SK-N-SH (cell line): ENCODE measurements at regions not wholly inside any gene's neighbourhood (a gene's known extent, or its start where the extent isn't known, plus 50 kb on each side); places are given as distances from the start of the nearest gene placed in this dataset.

Experiments
- CTCF ChIA-PET: fragments of 300-600, 350-600 bp; formaldehyde crosslinking; extraction: SDS; loops from one replicate; lab custom pipeline; 2021; lab: Yijun Ruan, JAX
- POLR2A ChIA-PET: fragments of 350-600 bp; sonication (Branson Sonifier 250); formaldehyde crosslinking; extraction: SDS; loops from one replicate; lab custom pipeline; 2020; ENCODE audit warnings: antibody characterized with exemption, inconsistent platforms; lab: Yijun Ruan, JAX
- DNase-seq: peaks from one replicate; pipeline ENCODE4 v3.0.0; 2012
- H2AFZ ChIP-seq: fragments of 200-600 bp; sonication (generic); 2 replicates; pipeline ENCODE4 v1.8.1; 2016; ENCODE audit warnings: antibody characterized with exemption, mild to moderate bottlenecking, low read depth
- H3F3A ChIP-seq: fragments of 200-600 bp; sonication (generic); replicated peaks from 2 replicates; pipeline ENCODE3; 2016; ENCODE audit warnings: antibody characterized with exemption, mild to moderate bottlenecking; ENCODE audit not compliant: insufficient read depth
- H3K27ac ChIP-seq, 2 experiments: fragments of 200-500 bp in 1 of 2; fragments of 200-600 bp in 1 of 2; sonication (Bioruptor generic) in 1 of 2; sonication (generic), shearing (Covaris generic) in 1 of 2; 2 replicates each; pipeline versions ENCODE4 v1.5.1 to v1.6.1; 2014 to 2016; ENCODE audit warnings: low read depth in 2 of 2, inconsistent platforms in 1 of 2, low read length in 1 of 2, mild to moderate bottlenecking in 1 of 2, mixed read lengths in 1 of 2
- H3K27me3 ChIP-seq: fragments of 200-600 bp; sonication (generic), shearing (Covaris generic); 2 replicates; pipeline ENCODE4 v1.6.1; 2016; ENCODE audit warnings: mixed run types; ENCODE audit not compliant: insufficient read depth
- H3K36me3 ChIP-seq, 2 experiments: fragments of 200-500 bp in 1 of 2; fragments of 200-600 bp in 1 of 2; sonication (Bioruptor generic) in 1 of 2; sonication (generic) in 1 of 2; replicated peaks in 1 of 2; 2 replicates each; pipeline versions ENCODE3 to v1.5.1; 2014 to 2016; ENCODE audit warnings: low read length in 1 of 2, mild to moderate bottlenecking in 1 of 2; ENCODE audit not compliant: insufficient read depth in 2 of 2, control insufficient read depth in 1 of 2
- H3K4me1 ChIP-seq, 2 experiments: fragments of 200-500 bp in 1 of 2; fragments of 200-600 bp in 1 of 2; sonication (Bioruptor generic) in 1 of 2; sonication (generic), shearing (Covaris generic) in 1 of 2; 2 replicates each; pipeline versions ENCODE4 v1.5.1 to v1.6.1; 2014 to 2016; ENCODE audit warnings: low read depth in 1 of 2, low read length in 1 of 2, mixed run types in 1 of 2; ENCODE audit not compliant: insufficient read depth in 2 of 2, control insufficient read depth in 1 of 2
- H3K4me2 ChIP-seq: fragments of 200-600 bp; sonication (generic), shearing (Covaris generic); 2 replicates; pipeline ENCODE4 v1.6.1; 2017; ENCODE audit warnings: mixed run types
- H3K4me3 ChIP-seq, 2 experiments: fragments of 200-500 bp in 1 of 2; fragments of 200-600 bp in 1 of 2; sonication (Bioruptor generic) in 1 of 2; sonication (generic), shearing (Covaris generic) in 1 of 2; 2 replicates each; pipeline versions ENCODE4 v1.5.1 to v1.8.1; 2014 to 2016; ENCODE audit warnings: low read depth in 2 of 2, inconsistent platforms in 1 of 2, low read length in 1 of 2, mild to moderate bottlenecking in 1 of 2, mixed read lengths in 1 of 2, moderate library complexity in 1 of 2
- H3K79me2 ChIP-seq: fragments of 200-600 bp; sonication (generic); 2 replicates; pipeline ENCODE4 v1.8.1; 2017; ENCODE audit warnings: mild to moderate bottlenecking; ENCODE audit not compliant: insufficient read depth
- H3K9ac ChIP-seq: fragments of 200-600 bp; sonication (generic); 2 replicates; pipeline ENCODE4 v1.6.1; 2017; ENCODE audit warnings: mixed run types
- H3K9me2 ChIP-seq: fragments of 200-600 bp; sonication (generic); 2 replicates; pipeline ENCODE4 v1.6.1; 2017; ENCODE audit warnings: mixed run types
- H3K9me3 ChIP-seq: fragments of 200-600 bp; sonication (generic); 2 replicates; pipeline ENCODE4 v1.6.1; 2017; ENCODE audit warnings: mixed run types, mild to moderate bottlenecking, moderate library complexity
- H4K20me1 ChIP-seq: fragments of 200-600 bp; sonication (generic); 2 replicates; pipeline ENCODE4 v1.6.1; 2017; ENCODE audit warnings: mild to moderate bottlenecking, mixed run types; ENCODE audit not compliant: insufficient read depth
- CHD2 ChIP-seq: fragments of 150-350 bp; IDR thresholded peaks from 2 replicates; pipeline ENCODE4 v1.6.1; 2018; ENCODE audit warnings: low read length; ENCODE audit not compliant: partially characterized antibody
- EP300 ChIP-seq, 2 experiments: IDR thresholded peaks; 2 replicates each; pipeline versions ENCODE4 v1.4.0 to v1.6.1; 2012; ENCODE audit warnings: borderline replicate concordance in 1 of 2, low read depth in 1 of 2, low read length in 1 of 2
- GABPA ChIP-seq: IDR thresholded peaks from 2 replicates; pipeline ENCODE4 v1.4.0; 2012; ENCODE audit warnings: low read depth, mild to moderate bottlenecking
- NRF1 ChIP-seq: IDR thresholded peaks from 2 replicates; pipeline ENCODE4 v1.6.1; 2012; ENCODE audit warnings: low read depth, mild to moderate bottlenecking, low read length
- PBX3 ChIP-seq: IDR thresholded peaks from 2 replicates; pipeline ENCODE4; 2012
- RAD21 ChIP-seq: IDR thresholded peaks from 2 replicates; pipeline ENCODE4 v1.6.1; 2012; ENCODE audit warnings: mild to moderate bottlenecking, low read length
- REST ChIP-seq: IDR thresholded peaks from 2 replicates; pipeline ENCODE4 v1.6.1; 2012; ENCODE audit warnings: mild to moderate bottlenecking, low read depth, low read length, moderate library complexity
- SMC3 ChIP-seq: IDR thresholded peaks from 2 replicates; pipeline ENCODE4 v1.6.1; 2012; ENCODE audit warnings: low read depth, low read length, improper control_type of control experiment
- TAF1 ChIP-seq: IDR thresholded peaks from 2 replicates; pipeline ENCODE4 v1.6.1; 2012; ENCODE audit warnings: low read depth, mild to moderate bottlenecking, low read length, moderate library complexity, borderline replicate concordance
- WGBS: methylation state at CpG from one replicate; pipeline ENCODE4 v1.1.6; 2017; ENCODE audit warnings: low lambda C conversion rate; 5-methylcytosine and 5-hydroxymethylcytosine counted together
- TF ChIP-seq, protein P1 (sequence below): IDR thresholded peaks from 2 replicates; pipeline ENCODE4 v1.4.0; 2012; ENCODE audit warnings: low read depth, borderline replicate concordance
- TF ChIP-seq, protein P2 (sequence below): fragments of 150-350 bp; IDR thresholded peaks from 2 replicates; pipeline ENCODE4 v1.6.1; 2016; ENCODE audit warnings: mild to moderate bottlenecking, low read depth, low read length

DNA sequence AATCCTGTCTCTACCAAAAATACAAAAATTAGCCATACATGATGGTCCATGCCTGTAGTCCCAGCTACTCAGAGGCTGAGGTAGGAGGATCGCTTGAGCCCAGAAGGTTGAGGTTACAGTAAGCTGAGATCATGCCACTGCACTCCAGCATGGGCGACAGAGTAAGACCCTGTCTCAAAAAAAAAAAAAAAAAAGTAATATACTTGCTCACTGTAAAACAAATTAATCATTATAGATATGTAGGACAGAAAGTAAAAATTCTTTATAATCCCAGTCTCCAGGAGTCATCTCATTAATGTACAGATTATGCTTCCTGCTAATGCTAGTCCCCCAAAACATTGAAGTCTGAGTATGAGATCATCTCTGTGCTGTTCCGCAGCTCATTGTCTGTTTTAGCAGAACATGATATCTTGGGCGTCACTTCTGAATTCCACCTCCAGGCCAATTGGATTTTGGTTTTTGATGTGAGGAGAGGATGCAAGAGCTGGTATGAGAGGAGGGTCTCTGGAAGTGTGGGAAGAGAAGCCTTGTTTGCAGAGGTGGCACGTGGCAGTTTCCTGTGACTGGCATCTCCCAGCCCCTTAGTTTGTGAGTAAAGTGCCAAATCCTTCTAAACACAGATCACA, 75.4 kb upstream of the NPAS1 start:
- TF ChIP-seq SMC3 (no peak), RAD21 (no peak), TAF1 (no peak), EP300 (IDR thresholded peaks at IDR 0.05; ENCODE audit: borderline replicate concordance in 1 of 2, low read depth in 1 of 2, low read length in 1 of 2) (no peak)
- TF ChIP-seq, protein P1, sequence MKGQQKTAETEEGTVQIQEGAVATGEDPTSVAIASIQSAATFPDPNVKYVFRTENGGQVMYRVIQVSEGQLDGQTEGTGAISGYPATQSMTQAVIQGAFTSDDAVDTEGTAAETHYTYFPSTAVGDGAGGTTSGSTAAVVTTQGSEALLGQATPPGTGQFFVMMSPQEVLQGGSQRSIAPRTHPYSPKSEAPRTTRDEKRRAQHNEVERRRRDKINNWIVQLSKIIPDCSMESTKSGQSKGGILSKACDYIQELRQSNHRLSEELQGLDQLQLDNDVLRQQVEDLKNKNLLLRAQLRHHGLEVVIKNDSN: no peak
- H3K79me2 ChIP-seq: peaks cover 98% of the 10 kb centered on the region
- H3K36me3 ChIP-seq: peaks cover 2 to 7% of the 10 kb centered on the region in 2 experiments
- no peaks in the 10 kb centered on the region for H3K9me2 ChIP-seq
- H4K20me1 ChIP-seq: peaks cover 6% of the 10 kb centered on the region; the same call in 1 of the 2 replicates
- no peak overlapping the region for H2AFZ ChIP-seq
- H3K4me3 ChIP-seq: no peak overlapping the region
- no peaks in the 10 kb centered on the region for H3K9me3 ChIP-seq
- H3K4me1 ChIP-seq: peaks cover 2 to 6% of the 10 kb centered on the region in 2 experiments; a peak in 2 of 4 replicates
- WGBS: 84% methylated on average over 5 of the region's 5 CpGs
- H3F3A ChIP-seq: no peaks in the 10 kb centered on the region
- no peak overlapping the region for H3K4me2 ChIP-seq
- H3K9ac ChIP-seq: no peak overlapping the region
- CTCF ChIA-PET: interaction anchor here (0.9 kb wide), 1 partner anchor 415 kb away, joined by 3 read pairs; no protein-coding TSS in a partner anchor
- no peaks in the 10 kb centered on the region for H3K27me3 ChIP-seq
- POLR2A ChIA-PET: no interaction called here
- peak overlapping the region in 1 of 2 experiments; percentile 15; a peak in 1 of 4 replicates for H3K27ac ChIP-seq
- DNase-seq: no peak

GRCh38 chr19:46944918-46945628, 74.6 kb upstream of the NPAS1 start:
- CTCF ChIA-PET: interaction anchor here (0.9 to 2.0 kb wide), 3 partner anchors 46 to 415 kb away, joined by 3 to 4 read pairs (median 3); no protein-coding TSS in a partner anchor
- H3K4me3 ChIP-seq: no peak overlapping the region
- H3K27me3 ChIP-seq: no peaks in the 10 kb centered on the region
- WGBS: 67% methylated on average over 7 of the region's 7 CpGs
- peaks cover 2 to 7% of the 10 kb centered on the region in 2 experiments for H3K36me3 ChIP-seq
- peaks cover 6% of the 10 kb centered on the region; the same call in 1 of the 2 replicates for H4K20me1 ChIP-seq
- peak overlapping the region in 1 of 2 experiments; percentile 15; a peak in 1 of 4 replicates for H3K27ac ChIP-seq
- no peaks in the 10 kb centered on the region for H3K9me2 ChIP-seq
- no peak for TF ChIP-seq PBX3
- TF ChIP-seq GABPA: no peak
- TF ChIP-seq CHD2: no peak
- TF ChIP-seq REST: no peak
- TF ChIP-seq, protein P2, sequence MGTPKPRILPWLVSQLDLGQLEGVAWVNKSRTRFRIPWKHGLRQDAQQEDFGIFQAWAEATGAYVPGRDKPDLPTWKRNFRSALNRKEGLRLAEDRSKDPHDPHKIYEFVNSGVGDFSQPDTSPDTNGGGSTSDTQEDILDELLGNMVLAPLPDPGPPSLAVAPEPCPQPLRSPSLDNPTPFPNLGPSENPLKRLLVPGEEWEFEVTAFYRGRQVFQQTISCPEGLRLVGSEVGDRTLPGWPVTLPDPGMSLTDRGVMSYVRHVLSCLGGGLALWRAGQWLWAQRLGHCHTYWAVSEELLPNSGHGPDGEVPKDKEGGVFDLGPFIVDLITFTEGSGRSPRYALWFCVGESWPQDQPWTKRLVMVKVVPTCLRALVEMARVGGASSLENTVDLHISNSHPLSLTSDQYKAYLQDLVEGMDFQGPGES: no peak
- no peak for TF ChIP-seq NRF1
- H3K9me3 ChIP-seq: no peaks in the 10 kb centered on the region
- peaks cover 4 to 6% of the 10 kb centered on the region in 2 experiments; a peak in 2 of 4 replicates for H3K4me1 ChIP-seq
- no peak overlapping the region for H3K9ac ChIP-seq
- H3K4me2 ChIP-seq: peak overlapping the region; percentile 23; the same call in 1 of the 2 replicates
- H3K79me2 ChIP-seq: peaks cover 98% of the 10 kb centered on the region
- peak; percentile 34 for DNase-seq
- POLR2A ChIA-PET: no interaction called here
- H3F3A ChIP-seq: no peaks in the 10 kb centered on the region
- no peak overlapping the region for H2AFZ ChIP-seq
